HL-60 (cell line): ENCODE measurements at regions not wholly inside any gene's neighbourhood (a gene's known extent, or its start where the extent isn't known, plus 50 kb on each side); places are given as distances from the start of the nearest gene placed in this dataset.

Experiments used
- DNase-seq, 2 experiments: peaks; one replicate each; pipeline ENCODE4 v3.0.0-alpha.2; 2010 to 2020; ENCODE audit warnings: low read depth in 1 of 2, low spot score in 1 of 2
- H3K27ac ChIP-seq: fragments of 250-450 bp; sonication (Bioruptor Pico); replicated peaks from 2 replicates; pipeline ENCODE4 v1.5.1; 2020; ENCODE audit warnings: mild to moderate bottlenecking, moderate library complexity
- H3K27me3 ChIP-seq: fragments of 250-450 bp; sonication (Bioruptor Pico); 2 replicates; pipeline ENCODE4 v1.5.1; 2021; ENCODE audit warnings: mild to moderate bottlenecking, moderate library complexity; ENCODE audit not compliant: insufficient read depth, poor library complexity, severe bottlenecking
- H3K4me3 ChIP-seq: replicated peaks from 2 replicates; pipeline ENCODE4 v1.5.1; 2011; ENCODE audit warnings: mild to moderate bottlenecking, control low read depth, low read length; ENCODE audit not compliant: insufficient read depth
- CTCF ChIP-seq: IDR thresholded peaks from one replicate; pipeline ENCODE4 v1.5.1; 2011; ENCODE audit warnings: low read length, control low read depth, inconsistent platforms; ENCODE audit not compliant: insufficient read depth
- GABPA ChIP-seq: IDR thresholded peaks from 2 replicates; pipeline ENCODE4 v1.6.1; 2012; ENCODE audit warnings: low read depth
- POLR2AphosphoS5 ChIP-seq: IDR thresholded peaks from 2 replicates; pipeline ENCODE4 v1.6.1; 2012; ENCODE audit warnings: low read depth
- REST ChIP-seq: IDR thresholded peaks from 2 replicates; pipeline ENCODE4 v1.6.1; 2012; ENCODE audit warnings: low read depth; ENCODE audit not compliant: insufficient replicate concordance
- SPI1 ChIP-seq: IDR thresholded peaks from 2 replicates; pipeline ENCODE4 v1.6.1; 2012; ENCODE audit warnings: low read depth, mild to moderate bottlenecking, borderline replicate concordance

- no peaks in the 10 kb centered on the region for H3K27me3 ChIP-seq
- H3K4me3 ChIP-seq: no peak overlapping the region
- H3K27ac ChIP-seq: no peak overlapping the region
- no peak for TF ChIP-seq GABPA
- no peak for TF ChIP-seq CTCF
- TF ChIP-seq SPI1: no peak
- TF ChIP-seq REST: no peak
- DNase-seq: no peak
Measured at GRCh38 chr7:9582824-9583223, 1149.4 kb downstream of the NXPH1 start.

GRCh38 chr7:9598411-9598810 lies 1165.0 kb downstream of the NXPH1 start:
- TF ChIP-seq CTCF (no peak), POLR2AphosphoS5 (no peak), REST (no peak), SPI1 (no peak), GABPA (no peak)
- H3K27ac ChIP-seq: no peak overlapping the region
- H3K27me3 ChIP-seq: no peaks in the 10 kb centered on the region
- H3K4me3 ChIP-seq: no peak overlapping the region
- no peak for DNase-seq

GRCh38 chr7:9600974-9601373 lies 1167.6 kb downstream of the NXPH1 start:
- H3K27ac ChIP-seq: no peak overlapping the region
- no peak for DNase-seq
- no peak for TF ChIP-seq CTCF
- TF ChIP-seq REST: no peak
- no peak for TF ChIP-seq SPI1
- TF ChIP-seq POLR2AphosphoS5: no peak
- TF ChIP-seq GABPA: no peak

More at GRCh38 chr7:9600974-9601373, 1167.6 kb downstream of the NXPH1 start:
- no peak overlapping the region for H3K4me3 ChIP-seq
- no peaks in the 10 kb centered on the region for H3K27me3 ChIP-seq
